Thyroid gland (tissue), 4 donors: ENCODE measurements at regions not wholly inside any gene's neighbourhood (a gene's known extent, or its start where the extent isn't known, plus 50 kb on each side); places are given as distances from the start of the nearest gene placed in this dataset.

Source experiments
- DNase-seq, 2 donors: peaks; one replicate each; pipeline ENCODE4 v3.0.0-alpha.2; 2019
- H3K27ac ChIP-seq, 3 donors: fragments of 200-600 bp; sonication (generic); 1 replicate in 2 of 3; 2 replicates in 1 of 3; pipeline ENCODE4 v1.5.1; 2016 to 2019; ENCODE audit warnings: mild to moderate bottlenecking in 1 of 3, moderate library complexity in 1 of 3
- H3K27me3 ChIP-seq: fragments of 200-600 bp; sonication (generic); one replicate; pipeline ENCODE4 v1.5.1; 2019
- H3K36me3 ChIP-seq, 2 donors: fragments of 200-600 bp; sonication (generic); one replicate each; pipeline ENCODE4 v1.5.1; 2016 to 2019
- H3K4me1 ChIP-seq, 2 donors: fragments of 200-600 bp; sonication (generic); one replicate each; pipeline ENCODE4 v1.5.1; 2017 to 2019
- H3K4me3 ChIP-seq, 3 donors: fragments of 200-600 bp; sonication (generic); replicated peaks in 1 of 3; 1 replicate in 2 of 3; 2 replicates in 1 of 3; pipeline ENCODE4 v1.5.1; 2016; ENCODE audit warnings: mild to moderate bottlenecking in 1 of 3
- H3K9me3 ChIP-seq: fragments of 200-600 bp; sonication (generic); one replicate; pipeline ENCODE4 v1.5.1; 2017
- POLR2A ChIP-seq, 2 donors: fragments of 450-650 bp; IDR thresholded peaks; one replicate each; pipeline ENCODE4 v1.6.1; 2017; ENCODE audit warnings: antibody characterized with exemption in 2 of 2, mild to moderate bottlenecking in 2 of 2, moderate library complexity in 1 of 2
- WGBS, 2 donors: methylation state at CpG; one replicate each; pipeline ENCODE4 v1.1.5; 2017; 5-methylcytosine and 5-hydroxymethylcytosine counted together
- intact Hi-C: fragments of 100-400 bp; cut with DNase I; formaldehyde crosslinking; loops from one replicate; pipeline ENCODE4 v1.15.1; 2023
- TF ChIP-seq, protein P1 (sequence below), 6 experiments: fragments of 200-600 bp in 3 of 6; fragments of 450-650 bp in 3 of 6; sonication (generic) in 3 of 6; IDR thresholded peaks; one replicate each; pipeline ENCODE4 v1.5.1; 2016 to 2019; ENCODE audit warnings: antibody characterized with exemption in 6 of 6, mild to moderate bottlenecking in 2 of 6, inconsistent platforms in 1 of 6, moderate library complexity in 1 of 6

DNA sequence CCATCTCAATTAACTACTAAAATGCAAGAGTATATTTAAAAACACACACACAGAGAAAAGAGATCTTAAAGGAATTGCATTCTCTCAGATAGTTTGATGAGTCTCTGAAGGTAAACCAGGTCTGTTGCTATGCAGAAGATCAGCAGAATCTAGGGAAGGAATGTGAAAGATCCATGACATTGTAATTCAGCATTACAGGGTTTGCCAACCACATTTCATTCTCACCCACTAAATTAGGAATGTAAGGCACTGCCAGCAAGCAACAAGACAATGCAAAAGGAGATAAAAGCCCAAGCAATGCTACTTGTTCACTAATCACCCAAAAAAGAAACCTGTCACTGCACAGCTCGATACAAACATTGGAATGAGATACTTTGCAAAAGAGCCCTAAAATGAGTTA lies 106.3 kb downstream of the LRIG3 start:
- no peak overlapping the region for H3K27ac ChIP-seq
- WGBS, 2 donors = 78 to 91% methylated on average over 1 of the region's 1 CpG

DNA sequence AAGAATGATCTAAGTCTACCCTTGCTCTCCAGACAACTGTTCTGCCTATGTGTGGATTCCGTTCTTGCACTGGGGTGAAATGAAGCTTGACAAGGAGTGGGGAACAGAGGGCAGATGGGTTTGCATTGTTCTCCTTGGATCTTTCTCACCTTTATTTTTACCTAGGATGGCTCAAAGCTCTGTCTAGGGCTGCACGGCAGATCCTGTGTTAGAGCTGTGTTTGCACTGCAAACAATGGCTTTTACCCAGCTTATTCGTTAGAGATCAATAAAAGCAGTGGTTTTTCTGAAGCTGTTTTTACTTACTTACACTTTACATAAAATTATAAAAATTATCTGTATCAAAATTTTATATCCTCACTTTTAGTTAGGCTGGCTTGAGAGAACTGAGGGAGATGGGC lies 105.1 kb downstream of the LRIG3 start:
- Histone ChIP-seq H3K27me3 (no peaks in the 10 kb centered on the region), H3K27ac (no peak overlapping the region), H3K4me3 (no peak overlapping the region), H3K36me3 (no peaks in the 10 kb centered on the region), H3K9me3 (no peaks in the 10 kb centered on the region), H3K4me1 (peaks cover 0 to 7% of the 10 kb centered on the region in 2 donors)
- intact Hi-C loops = no loop called here
- DNase-seq = no peak
- WGBS, 2 donors = 85 to 93% methylated on average over 3 of the region's 3 CpGs
- no peak for TF ChIP-seq POLR2A (IDR thresholded peaks at IDR 0.05)
- TF ChIP-seq, protein P1, sequence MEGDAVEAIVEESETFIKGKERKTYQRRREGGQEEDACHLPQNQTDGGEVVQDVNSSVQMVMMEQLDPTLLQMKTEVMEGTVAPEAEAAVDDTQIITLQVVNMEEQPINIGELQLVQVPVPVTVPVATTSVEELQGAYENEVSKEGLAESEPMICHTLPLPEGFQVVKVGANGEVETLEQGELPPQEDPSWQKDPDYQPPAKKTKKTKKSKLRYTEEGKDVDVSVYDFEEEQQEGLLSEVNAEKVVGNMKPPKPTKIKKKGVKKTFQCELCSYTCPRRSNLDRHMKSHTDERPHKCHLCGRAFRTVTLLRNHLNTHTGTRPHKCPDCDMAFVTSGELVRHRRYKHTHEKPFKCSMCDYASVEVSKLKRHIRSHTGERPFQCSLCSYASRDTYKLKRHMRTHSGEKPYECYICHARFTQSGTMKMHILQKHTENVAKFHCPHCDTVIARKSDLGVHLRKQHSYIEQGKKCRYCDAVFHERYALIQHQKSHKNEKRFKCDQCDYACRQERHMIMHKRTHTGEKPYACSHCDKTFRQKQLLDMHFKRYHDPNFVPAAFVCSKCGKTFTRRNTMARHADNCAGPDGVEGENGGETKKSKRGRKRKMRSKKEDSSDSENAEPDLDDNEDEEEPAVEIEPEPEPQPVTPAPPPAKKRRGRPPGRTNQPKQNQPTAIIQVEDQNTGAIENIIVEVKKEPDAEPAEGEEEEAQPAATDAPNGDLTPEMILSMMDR (IDR thresholded peaks at IDR 0.05) = no peak

More for the DNA sequence above, 106.3 kb downstream of the LRIG3 start:
- TF ChIP-seq POLR2A (IDR thresholded peaks at IDR 0.05) = no peak
- TF ChIP-seq, protein P1 (IDR thresholded peaks at IDR 0.05) = no peak
- intact Hi-C loops = no loop called here
- Histone ChIP-seq H3K36me3 (no peaks in the 10 kb centered on the region), H3K27me3 (no peaks in the 10 kb centered on the region), H3K9me3 (no peaks in the 10 kb centered on the region), H3K4me1 (no peaks in the 10 kb centered on the region), H3K4me3 (no peak overlapping the region)
- DNase-seq = no peak

DNA sequence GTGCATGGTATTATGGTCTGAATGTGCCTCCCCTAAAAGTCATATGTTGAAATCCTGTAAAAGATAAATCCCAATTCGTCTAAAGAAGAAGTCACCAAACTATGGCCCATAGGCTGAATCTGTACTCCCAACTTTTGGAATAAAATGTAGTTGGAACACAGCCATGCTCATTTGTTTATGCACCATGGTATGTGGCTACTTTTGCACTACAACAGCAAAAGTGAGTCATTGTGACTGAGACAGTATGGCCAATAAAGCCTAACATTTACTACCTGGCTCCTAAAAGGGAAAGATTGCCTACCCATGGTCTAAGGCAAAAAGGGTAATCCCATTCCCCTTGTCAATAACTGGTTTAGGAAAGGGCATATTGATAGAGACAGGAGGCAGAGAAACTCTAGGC lies 101.8 kb downstream of the LRIG3 start:
- Histone ChIP-seq H3K4me3 (no peak overlapping the region), H3K27me3 (no peaks in the 10 kb centered on the region), H3K27ac (no peak overlapping the region), H3K4me1 (peaks cover 0 to 7% of the 10 kb centered on the region in 2 donors), H3K9me3 (no peaks in the 10 kb centered on the region), H3K36me3 (no peaks in the 10 kb centered on the region)
- TF ChIP-seq, protein P1 (IDR thresholded peaks at IDR 0.05) = no peak
- TF ChIP-seq POLR2A (IDR thresholded peaks at IDR 0.05) = no peak
- no peak for DNase-seq
- 83 to 100% methylated on average over 1 of the region's 1 CpG for WGBS, 2 donors
- intact Hi-C loops = no loop called here

DNA sequence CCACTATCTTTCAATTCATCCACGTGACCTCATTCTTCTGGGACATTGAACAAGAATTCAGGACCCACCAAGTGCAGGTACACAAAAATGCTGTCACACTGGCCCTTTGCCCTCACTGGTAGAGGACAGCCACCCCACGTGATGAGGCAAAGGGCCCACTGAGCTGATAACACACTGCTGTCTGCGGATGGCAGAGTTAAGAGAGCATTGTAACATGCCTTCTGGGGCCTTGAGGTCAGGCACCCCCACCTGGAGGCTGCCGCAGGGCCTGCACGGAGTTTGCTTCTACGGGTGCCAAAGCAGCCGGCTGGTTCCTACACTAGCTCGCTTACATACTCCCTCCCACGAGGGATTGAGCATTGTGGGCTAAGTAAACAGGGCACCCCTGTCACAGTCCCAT lies 101.0 kb downstream of the LRIG3 start:
- WGBS, 2 donors = 81 to 83% methylated on average over 9 of the region's 9 CpGs

DNA sequence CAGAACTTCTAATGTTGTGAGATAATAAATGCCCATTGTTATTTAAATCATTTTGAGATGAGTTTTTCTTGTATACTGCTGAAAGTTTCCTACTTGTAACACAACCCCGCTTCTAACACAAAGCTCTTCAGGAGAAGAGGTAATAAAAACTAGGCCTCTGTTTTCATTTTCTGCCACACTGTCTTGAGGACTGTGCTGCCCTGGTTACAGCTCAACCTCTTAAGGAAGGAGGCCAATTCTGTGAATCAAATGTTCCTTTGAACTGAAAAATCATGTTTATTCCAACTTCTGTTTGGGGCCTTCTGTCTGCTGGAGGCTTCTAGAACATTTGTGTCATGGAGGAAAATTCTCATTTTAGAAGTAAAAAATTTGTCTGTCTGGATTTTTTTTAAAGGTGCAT lies 100.3 kb downstream of the LRIG3 start:
- Histone ChIP-seq H3K9me3 (no peaks in the 10 kb centered on the region), H3K27ac (peak overlapping the region; percentile 1 to 69 (median 39)), H3K4me1 (peaks cover 0 to 7% of the 10 kb centered on the region in 2 donors), H3K36me3 (no peaks in the 10 kb centered on the region), H3K4me3 (no peak overlapping the region), H3K27me3 (no peaks in the 10 kb centered on the region)
- TF ChIP-seq, protein P1 (IDR thresholded peaks at IDR 0.05) = no peak
- no peak for TF ChIP-seq POLR2A (IDR thresholded peaks at IDR 0.05)
- 29 to 31% methylated on average over 1 of the region's 1 CpG for WGBS, 2 donors
- intact Hi-C loops = no loop called here
- peak; percentile 19 to 27 for DNase-seq

More for the DNA sequence above, 101.0 kb downstream of the LRIG3 start:
- no peaks in the 10 kb centered on the region for H3K27me3 ChIP-seq
- intact Hi-C loops = no loop called here
- H3K4me1 ChIP-seq = peaks cover 0 to 7% of the 10 kb centered on the region in 2 donors
- DNase-seq = no peak
- no peak overlapping the region for H3K4me3 ChIP-seq
- H3K9me3 ChIP-seq = no peaks in the 10 kb centered on the region
- no peak for TF ChIP-seq POLR2A (IDR thresholded peaks at IDR 0.05)
- TF ChIP-seq, protein P1 (IDR thresholded peaks at IDR 0.05) = no peak
- H3K36me3 ChIP-seq = no peaks in the 10 kb centered on the region
- peak overlapping the region in 1 of 3 donors; percentile 69 for H3K27ac ChIP-seq
